OCI-LY3 (cell line): ENCODE measurements at regions not wholly inside any gene's neighbourhood (a gene's known extent, or its start where the extent isn't known, plus 50 kb on each side); places are given as distances from the start of the nearest gene placed in this dataset.

Experiments used
- H2AFZ ChIP-seq: fragments of 200-600, 300-600 bp; shearing (Covaris generic); 2 replicates; pipeline ENCODE4 v1.6.0; 2014; ENCODE audit warnings: antibody characterized with exemption, low read depth, low read length
- H3K27ac ChIP-seq: fragments of 200-600, 300-600 bp; sonication (generic); 2 replicates; pipeline ENCODE4 v1.5.1; 2014; ENCODE audit warnings: mild to moderate bottlenecking, low read length, moderate library complexity, mixed read lengths
- H3K27me3 ChIP-seq: fragments of 200-600, 300-600 bp; sonication (generic); 2 replicates; pipeline ENCODE4 v1.6.1; 2014; ENCODE audit warnings: low read depth, low read length, mixed read lengths
- H3K36me3 ChIP-seq: fragments of 200-600, 300-600 bp; sonication (generic); replicated peaks from 2 replicates; pipeline ENCODE3; 2014; ENCODE audit warnings: low read depth, low read length, mixed read lengths
- H3K4me1 ChIP-seq: fragments of 300-600, 200-600 bp; sonication (generic); 2 replicates; pipeline ENCODE4 v1.6.1; 2014; ENCODE audit warnings: low read length, mixed read lengths
- H3K4me2 ChIP-seq: fragments of 200-600, 300-600 bp; sonication (generic); 2 replicates; pipeline ENCODE4 v1.6.1; 2014; ENCODE audit warnings: low read length, mixed read lengths
- H3K4me3 ChIP-seq: fragments of 300-600, 200-600 bp; sonication (generic); 2 replicates; pipeline ENCODE4 v1.5.1; 2014; ENCODE audit warnings: antibody characterized with exemption, mild to moderate bottlenecking, low read length, moderate library complexity
- H3K79me2 ChIP-seq: fragments of 300-600, 200-600 bp; shearing (Covaris generic); 2 replicates; pipeline ENCODE4 v1.6.1; 2014; ENCODE audit warnings: mild to moderate bottlenecking, low read length, mixed read lengths
- H3K9ac ChIP-seq: fragments of 300-600, 200-600 bp; shearing (Covaris generic); 2 replicates; pipeline ENCODE4 v1.6.0; 2014; ENCODE audit warnings: mild to moderate bottlenecking, low read length, moderate library complexity
- H3K9me3 ChIP-seq: fragments of 200-600, 300-600 bp; shearing (Covaris generic); 2 replicates; pipeline ENCODE4 v1.6.1; 2014; ENCODE audit warnings: low read length, mixed read lengths; ENCODE audit not compliant: insufficient read depth
- H4K20me1 ChIP-seq: fragments of 200-600, 300-600 bp; sonication (generic); 2 replicates; pipeline ENCODE4 v1.6.1; 2016; ENCODE audit warnings: low read length, mixed read lengths; ENCODE audit not compliant: insufficient read depth
- EZH2phosphoT487 ChIP-seq: fragments of 200-600 bp; shearing (Covaris generic); IDR thresholded peaks from 2 replicates; pipeline ENCODE4 v1.6.1; 2018; ENCODE audit warnings: antibody characterized with exemption, mixed run types, low read depth
- TF ChIP-seq, protein P1 (sequence below): fragments of 200-600, 300-600 bp; sonication (generic); IDR thresholded peaks from 2 replicates; pipeline ENCODE4 v1.5.1; 2014; ENCODE audit warnings: antibody characterized with exemption, low read length, low read depth

- TF ChIP-seq, protein P1, sequence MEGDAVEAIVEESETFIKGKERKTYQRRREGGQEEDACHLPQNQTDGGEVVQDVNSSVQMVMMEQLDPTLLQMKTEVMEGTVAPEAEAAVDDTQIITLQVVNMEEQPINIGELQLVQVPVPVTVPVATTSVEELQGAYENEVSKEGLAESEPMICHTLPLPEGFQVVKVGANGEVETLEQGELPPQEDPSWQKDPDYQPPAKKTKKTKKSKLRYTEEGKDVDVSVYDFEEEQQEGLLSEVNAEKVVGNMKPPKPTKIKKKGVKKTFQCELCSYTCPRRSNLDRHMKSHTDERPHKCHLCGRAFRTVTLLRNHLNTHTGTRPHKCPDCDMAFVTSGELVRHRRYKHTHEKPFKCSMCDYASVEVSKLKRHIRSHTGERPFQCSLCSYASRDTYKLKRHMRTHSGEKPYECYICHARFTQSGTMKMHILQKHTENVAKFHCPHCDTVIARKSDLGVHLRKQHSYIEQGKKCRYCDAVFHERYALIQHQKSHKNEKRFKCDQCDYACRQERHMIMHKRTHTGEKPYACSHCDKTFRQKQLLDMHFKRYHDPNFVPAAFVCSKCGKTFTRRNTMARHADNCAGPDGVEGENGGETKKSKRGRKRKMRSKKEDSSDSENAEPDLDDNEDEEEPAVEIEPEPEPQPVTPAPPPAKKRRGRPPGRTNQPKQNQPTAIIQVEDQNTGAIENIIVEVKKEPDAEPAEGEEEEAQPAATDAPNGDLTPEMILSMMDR: no peak
- no peak for TF ChIP-seq EZH2phosphoT487
- no peaks in the 10 kb centered on the region for H3K36me3 ChIP-seq
- H3K9me3 ChIP-seq: no peaks in the 10 kb centered on the region
- no peak overlapping the region for H3K4me2 ChIP-seq
- no peaks in the 10 kb centered on the region for H3K27me3 ChIP-seq
- no peaks in the 10 kb centered on the region for H4K20me1 ChIP-seq
- no peak overlapping the region for H2AFZ ChIP-seq
- no peak overlapping the region for H3K27ac ChIP-seq
- H3K4me1 ChIP-seq: no peaks in the 10 kb centered on the region
- H3K4me3 ChIP-seq: no peak overlapping the region
- no peaks in the 10 kb centered on the region for H3K79me2 ChIP-seq
- H3K9ac ChIP-seq: no peak overlapping the region
Observed at GRCh38 chr7:156234666-156235494, 405.7 kb upstream of the RNF32 start.

GRCh38 chr7:156234192-156234591, 406.4 kb upstream of the RNF32 start:
- H3K9ac ChIP-seq: no peak overlapping the region
- H2AFZ ChIP-seq: no peak overlapping the region
- H3K36me3 ChIP-seq: no peaks in the 10 kb centered on the region
- H3K9me3 ChIP-seq: no peaks in the 10 kb centered on the region
- no peaks in the 10 kb centered on the region for H3K27me3 ChIP-seq
- TF ChIP-seq EZH2phosphoT487: no peak
- TF ChIP-seq, protein P1: no peak
- no peaks in the 10 kb centered on the region for H3K4me1 ChIP-seq
- no peak overlapping the region for H3K4me3 ChIP-seq
- H3K27ac ChIP-seq: no peak overlapping the region
- no peaks in the 10 kb centered on the region for H4K20me1 ChIP-seq
- H3K79me2 ChIP-seq: no peaks in the 10 kb centered on the region
- no peak overlapping the region for H3K4me2 ChIP-seq

GRCh38 chr7:156232931-156233705, 407.5 kb upstream of the RNF32 start:
- H3K4me1 ChIP-seq: no peaks in the 10 kb centered on the region
- no peaks in the 10 kb centered on the region for H3K79me2 ChIP-seq
- H3K27me3 ChIP-seq: no peaks in the 10 kb centered on the region
- no peak overlapping the region for H3K27ac ChIP-seq
- H3K9me3 ChIP-seq: no peaks in the 10 kb centered on the region
- H3K9ac ChIP-seq: no peak overlapping the region
- TF ChIP-seq, protein P1: no peak
- no peak for TF ChIP-seq EZH2phosphoT487
- H4K20me1 ChIP-seq: no peaks in the 10 kb centered on the region
- no peaks in the 10 kb centered on the region for H3K36me3 ChIP-seq
- no peak overlapping the region for H3K4me2 ChIP-seq
- no peak overlapping the region for H3K4me3 ChIP-seq
- no peak overlapping the region for H2AFZ ChIP-seq

DNA sequence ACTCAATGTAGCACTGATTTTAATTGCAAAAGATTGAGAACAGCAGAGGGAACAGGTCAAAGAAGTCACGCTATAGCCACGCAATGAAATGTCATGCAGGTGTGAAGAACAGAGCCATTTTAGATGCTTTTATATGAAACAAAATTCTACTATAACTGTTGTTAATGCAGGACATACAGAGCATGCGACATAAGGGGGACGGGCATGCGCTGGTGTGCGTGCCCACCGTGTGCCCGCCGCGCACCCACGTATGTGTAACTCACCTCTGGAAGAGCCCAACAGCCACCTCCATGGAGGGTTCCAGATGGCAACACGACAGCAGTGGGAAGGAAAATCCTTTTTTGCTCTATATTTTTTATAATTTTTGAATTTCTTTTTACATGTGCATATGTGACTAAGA, 410.0 kb upstream of the RNF32 start:
- no peak overlapping the region for H2AFZ ChIP-seq
- no peaks in the 10 kb centered on the region for H3K27me3 ChIP-seq
- no peaks in the 10 kb centered on the region for H3K4me1 ChIP-seq
- H4K20me1 ChIP-seq: no peaks in the 10 kb centered on the region
- H3K9ac ChIP-seq: no peak overlapping the region
- no peak overlapping the region for H3K4me3 ChIP-seq
- no peaks in the 10 kb centered on the region for H3K36me3 ChIP-seq
- no peak overlapping the region for H3K4me2 ChIP-seq
- no peaks in the 10 kb centered on the region for H3K79me2 ChIP-seq
- TF ChIP-seq EZH2phosphoT487: no peak
- TF ChIP-seq, protein P1: no peak
- no peak overlapping the region for H3K27ac ChIP-seq
- H3K9me3 ChIP-seq: no peaks in the 10 kb centered on the region
